HepG2 (cell line): ENCODE measurements at regions not wholly inside any gene's neighbourhood (a gene's known extent, or its start where the extent isn't known, plus 50 kb on each side); places are given as distances from the start of the nearest gene placed in this dataset.
A peak's percentile ranks its signal among the peaks of the same experiment; 100 is the strongest.

Experiments used
- ATAC-seq: fragments of 200-7000 bp; cut with Tn5 transposase; 3 replicates; pipeline ENCODE4 v1.9.1; 2020; ENCODE audit warnings: mild to moderate bottlenecking, moderate library complexity
- BruUV-seq: library from RNA; stranded (reverse); fragments of 400-500 nt; replicated peaks from 2 replicates; lab custom pipeline; 2021; lab: Mats Ljungman, UMichigan
- CTCF ChIA-PET: fragments of 300-600 bp; formaldehyde crosslinking; extraction: SDS; loops from one replicate; lab custom pipeline; 2021; ENCODE audit warnings: low total read pairs, inconsistent platforms, low intra/inter-chr PET ratio; lab: Yijun Ruan, JAX
- POLR2A ChIA-PET: fragments of 350-600 bp; sonication (Branson Sonifier 250); formaldehyde crosslinking; loops from one replicate; lab custom pipeline; 2020; ENCODE audit warnings: antibody characterized with exemption, inconsistent platforms; lab: Yijun Ruan, JAX
- DNase-seq: peaks from one replicate; pipeline ENCODE4 v3.0.0-alpha.2; 2015; ENCODE audit warnings: low spot score
- FAIRE-seq: peaks from 3 replicates; lab custom pipeline; 2011; peaks lifted over from hg19 to GRCh38; lab: Jason Lieb, UNC
- H2AFZ ChIP-seq: one replicate; pipeline ENCODE4 v1.6.1; 2011; ENCODE audit warnings: low read length, inconsistent platforms
- H3K27ac ChIP-seq: fragments of 300-600 bp; 3 replicates; pipeline ENCODE4 v1.8.0; 2011; ENCODE audit warnings: mixed run types, mild to moderate bottlenecking, mixed read lengths, low read length, inconsistent platforms; ENCODE audit not compliant: insufficient read depth; ENCODE audit errors: extremely low read length
- H3K27me3 ChIP-seq, 2 experiments: fragments of 200-600 bp in 1 of 2; 2 replicates in 1 of 2; 3 replicates in 1 of 2; pipeline versions ENCODE4 v1.6.0 to v1.8.0; 2011; ENCODE audit warnings: low read length in 2 of 2, mild to moderate bottlenecking in 2 of 2, moderate library complexity in 2 of 2, inconsistent platforms in 1 of 2; ENCODE audit not compliant: insufficient read depth in 2 of 2, control insufficient read depth in 1 of 2
- H3K36me3 ChIP-seq, 2 experiments: fragments of 200-600 bp in 1 of 2; replicated peaks in 1 of 2; 2 replicates in 1 of 2; 3 replicates in 1 of 2; pipeline versions ENCODE4 v1.5.1 to v1.8.0; 2011; ENCODE audit warnings: low read length in 2 of 2, inconsistent platforms in 1 of 2; ENCODE audit not compliant: insufficient read depth in 2 of 2, control insufficient read depth in 1 of 2
- H3K4me1 ChIP-seq: 2 replicates; pipeline ENCODE4 v1.5.1; 2012; ENCODE audit warnings: low read length, inconsistent platforms; ENCODE audit not compliant: insufficient read depth
- H3K4me2 ChIP-seq: 2 replicates; pipeline ENCODE4 v1.6.0; 2011; ENCODE audit warnings: low read depth, low read length, inconsistent platforms
- H3K4me3 ChIP-seq, 3 experiments: fragments of 200-600 bp in 1 of 3; sonication (generic), shearing (Covaris generic) in 1 of 3; replicated peaks in 1 of 3; 2 replicates each; pipeline ENCODE4 v1.5.1; 2011 to 2016; ENCODE audit warnings: low read length in 3 of 3, inconsistent platforms in 2 of 3, low read depth in 2 of 3, mild to moderate bottlenecking in 2 of 3, control low read depth in 1 of 3, mixed read lengths in 1 of 3; ENCODE audit not compliant: insufficient read depth in 1 of 3
- H3K79me2 ChIP-seq: one replicate; pipeline ENCODE4 v1.6.1; 2011; ENCODE audit warnings: low read length, inconsistent platforms; ENCODE audit not compliant: insufficient read depth
- H3K9ac ChIP-seq: 2 replicates; pipeline ENCODE4 v1.6.0; 2011; ENCODE audit warnings: mild to moderate bottlenecking, low read depth, low read length, inconsistent platforms; ENCODE audit not compliant: insufficient read depth
- H3K9me3 ChIP-seq: 2 replicates; pipeline ENCODE4 v1.5.1; 2012; ENCODE audit warnings: mild to moderate bottlenecking, low read length
- H4K20me1 ChIP-seq: 2 replicates; pipeline ENCODE4 v1.6.0; 2011; ENCODE audit warnings: inconsistent platforms, mild to moderate bottlenecking, low read length, moderate library complexity; ENCODE audit not compliant: insufficient read depth
- ATF5 ChIP-seq: sonication (generic); formaldehyde crosslinking; IDR thresholded peaks from 2 replicates; pipeline ENCODE4 v1.4.0; 2020; ENCODE audit warnings: mild to moderate bottlenecking, low read depth, missing genetic modification reagents
- CEBPG ChIP-seq: IDR thresholded peaks from 2 replicates; pipeline ENCODE4 v1.6.1; 2016
- FLYWCH1 ChIP-seq: sonication (generic); formaldehyde crosslinking; IDR thresholded peaks from 2 replicates; pipeline ENCODE4 v1.8.1; 2023; ENCODE audit warnings: mild to moderate bottlenecking, missing genetic modification reagents
- FOXA3 ChIP-seq: IDR thresholded peaks from 2 replicates; pipeline ENCODE4 v1.6.1; 2016; ENCODE audit warnings: missing genetic modification reagents, missing compliant biosample characterization
- HMGXB4 ChIP-seq, 2 experiments: sonication (generic) in 1 of 2; formaldehyde crosslinking in 1 of 2; IDR thresholded peaks; 2 replicates each; pipeline versions ENCODE4 v1.4.0 to v1.6.1; 2018 to 2020; ENCODE audit warnings: missing genetic modification reagents in 2 of 2, borderline replicate concordance in 1 of 2, low read depth in 1 of 2, mild to moderate bottlenecking in 1 of 2, missing biosample characterization in 1 of 2
- NR2F6 ChIP-seq, 2 experiments: IDR thresholded peaks; 2 replicates each; pipeline ENCODE4 v1.6.1; 2016; ENCODE audit warnings: antibody characterized with exemption in 1 of 2, mild to moderate bottlenecking in 1 of 2
- NRL ChIP-seq: sonication (generic); formaldehyde crosslinking; IDR thresholded peaks from 2 replicates; pipeline ENCODE4 v1.5.0; 2020; ENCODE audit warnings: missing genetic modification reagents, mild to moderate bottlenecking, moderate library complexity, borderline replicate concordance
- RFX5 ChIP-seq: IDR thresholded peaks from 2 replicates; pipeline ENCODE4 v1.6.1; 2011; ENCODE audit warnings: low read depth, low read length, improper control_type of control experiment
- TBP ChIP-seq: sonication (generic); formaldehyde crosslinking; IDR thresholded peaks from 2 replicates; pipeline ENCODE4 v1.5.0; 2020; ENCODE audit warnings: missing genetic modification reagents
- XBP1 ChIP-seq: sonication (generic); formaldehyde crosslinking; IDR thresholded peaks from 2 replicates; pipeline ENCODE4 v1.5.0; 2020; ENCODE audit warnings: missing genetic modification reagents
- WGBS: methylation state at CpG from one replicate; pipeline ENCODE4 v1.1.6; 2017; ENCODE audit warnings: low lambda C conversion rate; 5-methylcytosine and 5-hydroxymethylcytosine counted together
- in situ Hi-C: cut with HindIII; loops from 2 replicates; pipeline ENCODE4 v1.10.0; 2017; ENCODE audit warnings: low pct_unique_long_range_greater_than_20kb; ENCODE audit not compliant: extremely low pct_ligation_motif_present
- intact Hi-C: fragments of 100-400 bp; cut with micrococcal nuclease; formaldehyde crosslinking; loops from one replicate; pipeline ENCODE4 v1.10.0; 2022; ENCODE audit not compliant: unreplicated experiment
- TF ChIP-seq, protein P1 (sequence below): sonication (generic); formaldehyde crosslinking; conservative IDR thresholded peaks from 2 replicates; pipeline ENCODE4 v1.4.0; 2020; ENCODE audit warnings: mild to moderate bottlenecking, missing genetic modification reagents, moderate library complexity
- TF ChIP-seq, protein P2 (sequence below): sonication (generic); formaldehyde crosslinking; IDR thresholded peaks from 2 replicates; pipeline ENCODE4 v1.9.0; 2022; ENCODE audit warnings: low read depth, missing genetic modification reagents
- TF ChIP-seq, protein P3 (sequence below): sonication (generic); formaldehyde crosslinking; IDR thresholded peaks from 2 replicates; pipeline ENCODE4 v1.4.0; 2020; ENCODE audit warnings: mild to moderate bottlenecking, missing genetic modification reagents
- TF ChIP-seq, protein P4 (sequence below): IDR thresholded peaks from 2 replicates; pipeline ENCODE4 v1.6.1; 2016; ENCODE audit warnings: mild to moderate bottlenecking, missing biosample characterization, missing genetic modification reagents

DNA sequence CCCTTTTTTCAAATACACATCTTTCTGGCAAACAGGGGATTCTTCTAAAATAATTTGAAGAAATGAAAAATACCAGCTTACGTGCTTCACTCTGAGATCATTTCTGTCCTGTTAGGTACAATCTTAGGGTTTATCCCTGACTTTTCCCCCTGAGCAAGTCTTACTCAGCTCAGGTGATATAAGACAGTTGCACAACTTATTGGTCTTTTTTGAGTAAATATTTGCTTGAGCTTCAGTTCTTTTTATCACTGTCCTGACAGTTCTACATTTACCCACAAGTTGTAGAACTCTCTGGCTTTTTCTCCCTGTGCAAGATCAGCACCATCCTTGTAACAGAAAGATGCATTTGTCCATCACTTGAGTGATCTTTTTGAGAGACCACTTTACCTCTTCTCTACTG, 84.9 kb downstream of the MID1IP1 start:
- Histone ChIP-seq H2AFZ (no peak overlapping the region), H3K9me3 (no peaks in the 10 kb centered on the region), H3K36me3 (no peaks in the 10 kb centered on the region), H3K4me2 (no peak overlapping the region), H3K4me3 (no peak overlapping the region), H4K20me1 (no peaks in the 10 kb centered on the region), H3K4me1 (peaks cover 25% of the 10 kb centered on the region), H3K9ac (no peak overlapping the region), H3K27me3 (no peaks in the 10 kb centered on the region), H3K27ac (no peak overlapping the region), H3K79me2 (no peaks in the 10 kb centered on the region)
- ATAC-seq (peak; percentile 62; the same call in 2 of the 3 replicates), FAIRE-seq (no peak), DNase-seq (no peak)
- ChIA-PET POLR2A (no interaction called here), CTCF (no interaction called here)
- intact Hi-C loops (no loop called here), in situ Hi-C loops (no loop called here)
- no TSS peak for BruUV-seq
- 58% methylated on average over 1 of the region's 1 CpG for WGBS
- TF ChIP-seq RFX5 (no peak), TBP (CRISPR knock-in tag) (no peak), NRL (CRISPR knock-in tag) (no peak), XBP1 (CRISPR knock-in tag) (no peak), CEBPG (CRISPR knock-in tag) (peak; percentile 42; the same call in 1 of the 2 replicates), ATF5 (CRISPR knock-in tag) (no peak), NR2F6 (IDR thresholded peaks at IDR 0.05) (no peak), NR2F6 (CRISPR knock-in tag; IDR thresholded peaks at IDR 0.05) (no peak), FLYWCH1 (CRISPR knock-in tag) (no peak), FOXA3 (CRISPR knock-in tag) (peak; percentile 57), HMGXB4 (CRISPR knock-in tag; IDR thresholded peaks at IDR 0.05; ENCODE audit: borderline replicate concordance in 1 of 2, low read depth in 1 of 2) (no peak)
- TF ChIP-seq, protein P1, sequence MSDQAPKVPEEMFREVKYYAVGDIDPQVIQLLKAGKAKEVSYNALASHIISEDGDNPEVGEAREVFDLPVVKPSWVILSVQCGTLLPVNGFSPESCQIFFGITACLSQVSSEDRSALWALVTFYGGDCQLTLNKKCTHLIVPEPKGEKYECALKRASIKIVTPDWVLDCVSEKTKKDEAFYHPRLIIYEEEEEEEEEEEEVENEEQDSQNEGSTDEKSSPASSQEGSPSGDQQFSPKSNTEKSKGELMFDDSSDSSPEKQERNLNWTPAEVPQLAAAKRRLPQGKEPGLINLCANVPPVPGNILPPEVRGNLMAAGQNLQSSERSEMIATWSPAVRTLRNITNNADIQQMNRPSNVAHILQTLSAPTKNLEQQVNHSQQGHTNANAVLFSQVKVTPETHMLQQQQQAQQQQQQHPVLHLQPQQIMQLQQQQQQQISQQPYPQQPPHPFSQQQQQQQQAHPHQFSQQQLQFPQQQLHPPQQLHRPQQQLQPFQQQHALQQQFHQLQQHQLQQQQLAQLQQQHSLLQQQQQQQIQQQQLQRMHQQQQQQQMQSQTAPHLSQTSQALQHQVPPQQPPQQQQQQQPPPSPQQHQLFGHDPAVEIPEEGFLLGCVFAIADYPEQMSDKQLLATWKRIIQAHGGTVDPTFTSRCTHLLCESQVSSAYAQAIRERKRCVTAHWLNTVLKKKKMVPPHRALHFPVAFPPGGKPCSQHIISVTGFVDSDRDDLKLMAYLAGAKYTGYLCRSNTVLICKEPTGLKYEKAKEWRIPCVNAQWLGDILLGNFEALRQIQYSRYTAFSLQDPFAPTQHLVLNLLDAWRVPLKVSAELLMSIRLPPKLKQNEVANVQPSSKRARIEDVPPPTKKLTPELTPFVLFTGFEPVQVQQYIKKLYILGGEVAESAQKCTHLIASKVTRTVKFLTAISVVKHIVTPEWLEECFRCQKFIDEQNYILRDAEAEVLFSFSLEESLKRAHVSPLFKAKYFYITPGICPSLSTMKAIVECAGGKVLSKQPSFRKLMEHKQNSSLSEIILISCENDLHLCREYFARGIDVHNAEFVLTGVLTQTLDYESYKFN: peak; percentile 49
- TF ChIP-seq, protein P2, sequence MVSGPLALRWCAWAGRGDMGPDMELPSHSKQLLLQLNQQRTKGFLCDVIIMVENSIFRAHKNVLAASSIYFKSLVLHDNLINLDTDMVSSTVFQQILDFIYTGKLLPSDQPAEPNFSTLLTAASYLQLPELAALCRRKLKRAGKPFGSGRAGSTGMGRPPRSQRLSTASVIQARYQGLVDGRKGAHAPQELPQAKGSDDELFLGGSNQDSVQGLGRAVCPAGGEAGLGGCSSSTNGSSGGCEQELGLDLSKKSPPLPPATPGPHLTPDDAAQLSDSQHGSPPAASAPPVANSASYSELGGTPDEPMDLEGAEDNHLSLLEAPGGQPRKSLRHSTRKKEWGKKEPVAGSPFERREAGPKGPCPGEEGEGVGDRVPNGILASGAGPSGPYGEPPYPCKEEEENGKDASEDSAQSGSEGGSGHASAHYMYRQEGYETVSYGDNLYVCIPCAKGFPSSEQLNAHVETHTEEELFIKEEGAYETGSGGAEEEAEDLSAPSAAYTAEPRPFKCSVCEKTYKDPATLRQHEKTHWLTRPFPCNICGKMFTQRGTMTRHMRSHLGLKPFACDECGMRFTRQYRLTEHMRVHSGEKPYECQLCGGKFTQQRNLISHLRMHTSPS (CRISPR knock-in tag): no peak
- TF ChIP-seq, protein P3, sequence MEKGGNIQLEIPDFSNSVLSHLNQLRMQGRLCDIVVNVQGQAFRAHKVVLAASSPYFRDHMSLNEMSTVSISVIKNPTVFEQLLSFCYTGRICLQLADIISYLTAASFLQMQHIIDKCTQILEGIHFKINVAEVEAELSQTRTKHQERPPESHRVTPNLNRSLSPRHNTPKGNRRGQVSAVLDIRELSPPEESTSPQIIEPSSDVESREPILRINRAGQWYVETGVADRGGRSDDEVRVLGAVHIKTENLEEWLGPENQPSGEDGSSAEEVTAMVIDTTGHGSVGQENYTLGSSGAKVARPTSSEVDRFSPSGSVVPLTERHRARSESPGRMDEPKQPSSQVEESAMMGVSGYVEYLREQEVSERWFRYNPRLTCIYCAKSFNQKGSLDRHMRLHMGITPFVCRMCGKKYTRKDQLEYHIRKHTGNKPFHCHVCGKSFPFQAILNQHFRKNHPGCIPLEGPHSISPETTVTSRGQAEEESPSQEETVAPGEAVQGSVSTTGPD (CRISPR knock-in tag): no peak
- TF ChIP-seq, protein P4, sequence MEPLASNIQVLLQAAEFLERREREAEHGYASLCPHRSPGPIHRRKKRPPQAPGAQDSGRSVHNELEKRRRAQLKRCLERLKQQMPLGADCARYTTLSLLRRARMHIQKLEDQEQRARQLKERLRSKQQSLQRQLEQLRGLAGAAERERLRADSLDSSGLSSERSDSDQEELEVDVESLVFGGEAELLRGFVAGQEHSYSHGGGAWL: no peak
